Liver (tissue), 3 donors: ENCODE measurements at regions not wholly inside any gene's neighbourhood (a gene's known extent, or its start where the extent isn't known, plus 50 kb on each side); places are given as distances from the start of the nearest gene placed in this dataset.

Experiments used
- CTCF ChIP-seq: fragments of 150-350 bp; IDR thresholded peaks from 2 replicates; pipeline ENCODE4 v1.5.1; 2017; ENCODE audit warnings: improper control_type of control experiment, low read depth, low read length; ENCODE audit not compliant: missing input control
- RAD21 ChIP-seq, 2 donors: IDR thresholded peaks; 2 replicates each; pipeline ENCODE4 v1.6.1; 2016; ENCODE audit warnings: antibody characterized with exemption in 2 of 2, mild to moderate bottlenecking in 2 of 2
- SP1 ChIP-seq: IDR thresholded peaks from 2 replicates; pipeline ENCODE4 v1.6.1; 2018; ENCODE audit warnings: antibody characterized with exemption, mild to moderate bottlenecking
- TAF1 ChIP-seq: conservative IDR thresholded peaks from 2 replicates; pipeline ENCODE4 v1.6.1; 2016; ENCODE audit warnings: antibody characterized with exemption, mild to moderate bottlenecking
- YY1 ChIP-seq: IDR thresholded peaks from 2 replicates; pipeline ENCODE4 v1.6.1; 2016; ENCODE audit warnings: antibody characterized with exemption, mild to moderate bottlenecking
- TF ChIP-seq, protein P1 (sequence below): IDR thresholded peaks from 2 replicates; pipeline ENCODE4 v1.6.1; 2016; ENCODE audit warnings: antibody characterized with exemption, mild to moderate bottlenecking
- TF ChIP-seq, protein P2 (sequence below): IDR thresholded peaks from 2 replicates; pipeline ENCODE4 v1.6.1; 2016; ENCODE audit warnings: antibody characterized with exemption
- donor health status: healthy.
- donor health status: healthy.

DNA sequence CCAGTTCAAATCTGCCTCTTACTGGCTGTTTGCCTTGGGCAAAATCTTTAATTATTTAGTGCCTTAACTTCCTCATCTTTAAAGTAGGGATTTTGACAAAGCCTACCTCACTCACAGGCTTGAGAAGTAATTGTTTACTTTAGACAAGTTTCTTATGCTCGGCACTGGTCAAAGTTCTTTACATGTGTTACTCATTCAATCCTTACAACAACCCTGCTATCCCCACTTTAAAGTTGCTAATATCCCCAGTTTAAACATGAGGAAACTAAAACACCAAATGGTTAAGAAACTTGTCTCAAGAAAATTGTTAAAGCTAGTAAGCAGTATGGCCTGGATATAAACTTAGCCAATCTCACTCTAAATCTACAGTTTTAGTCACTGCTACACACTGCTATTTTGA lies 204.0 kb upstream of the AVPR1A start:
- no peak for TF ChIP-seq CTCF
- TF ChIP-seq RAD21 (IDR thresholded peaks at IDR 0.05), result no peak
- TF ChIP-seq YY1, result no peak
- TF ChIP-seq TAF1, result no peak
- no peak for TF ChIP-seq SP1
- TF ChIP-seq, protein P1, sequence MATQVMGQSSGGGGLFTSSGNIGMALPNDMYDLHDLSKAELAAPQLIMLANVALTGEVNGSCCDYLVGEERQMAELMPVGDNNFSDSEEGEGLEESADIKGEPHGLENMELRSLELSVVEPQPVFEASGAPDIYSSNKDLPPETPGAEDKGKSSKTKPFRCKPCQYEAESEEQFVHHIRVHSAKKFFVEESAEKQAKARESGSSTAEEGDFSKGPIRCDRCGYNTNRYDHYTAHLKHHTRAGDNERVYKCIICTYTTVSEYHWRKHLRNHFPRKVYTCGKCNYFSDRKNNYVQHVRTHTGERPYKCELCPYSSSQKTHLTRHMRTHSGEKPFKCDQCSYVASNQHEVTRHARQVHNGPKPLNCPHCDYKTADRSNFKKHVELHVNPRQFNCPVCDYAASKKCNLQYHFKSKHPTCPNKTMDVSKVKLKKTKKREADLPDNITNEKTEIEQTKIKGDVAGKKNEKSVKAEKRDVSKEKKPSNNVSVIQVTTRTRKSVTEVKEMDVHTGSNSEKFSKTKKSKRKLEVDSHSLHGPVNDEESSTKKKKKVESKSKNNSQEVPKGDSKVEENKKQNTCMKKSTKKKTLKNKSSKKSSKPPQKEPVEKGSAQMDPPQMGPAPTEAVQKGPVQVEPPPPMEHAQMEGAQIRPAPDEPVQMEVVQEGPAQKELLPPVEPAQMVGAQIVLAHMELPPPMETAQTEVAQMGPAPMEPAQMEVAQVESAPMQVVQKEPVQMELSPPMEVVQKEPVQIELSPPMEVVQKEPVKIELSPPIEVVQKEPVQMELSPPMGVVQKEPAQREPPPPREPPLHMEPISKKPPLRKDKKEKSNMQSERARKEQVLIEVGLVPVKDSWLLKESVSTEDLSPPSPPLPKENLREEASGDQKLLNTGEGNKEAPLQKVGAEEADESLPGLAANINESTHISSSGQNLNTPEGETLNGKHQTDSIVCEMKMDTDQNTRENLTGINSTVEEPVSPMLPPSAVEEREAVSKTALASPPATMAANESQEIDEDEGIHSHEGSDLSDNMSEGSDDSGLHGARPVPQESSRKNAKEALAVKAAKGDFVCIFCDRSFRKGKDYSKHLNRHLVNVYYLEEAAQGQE, result no peak
- TF ChIP-seq, protein P2, sequence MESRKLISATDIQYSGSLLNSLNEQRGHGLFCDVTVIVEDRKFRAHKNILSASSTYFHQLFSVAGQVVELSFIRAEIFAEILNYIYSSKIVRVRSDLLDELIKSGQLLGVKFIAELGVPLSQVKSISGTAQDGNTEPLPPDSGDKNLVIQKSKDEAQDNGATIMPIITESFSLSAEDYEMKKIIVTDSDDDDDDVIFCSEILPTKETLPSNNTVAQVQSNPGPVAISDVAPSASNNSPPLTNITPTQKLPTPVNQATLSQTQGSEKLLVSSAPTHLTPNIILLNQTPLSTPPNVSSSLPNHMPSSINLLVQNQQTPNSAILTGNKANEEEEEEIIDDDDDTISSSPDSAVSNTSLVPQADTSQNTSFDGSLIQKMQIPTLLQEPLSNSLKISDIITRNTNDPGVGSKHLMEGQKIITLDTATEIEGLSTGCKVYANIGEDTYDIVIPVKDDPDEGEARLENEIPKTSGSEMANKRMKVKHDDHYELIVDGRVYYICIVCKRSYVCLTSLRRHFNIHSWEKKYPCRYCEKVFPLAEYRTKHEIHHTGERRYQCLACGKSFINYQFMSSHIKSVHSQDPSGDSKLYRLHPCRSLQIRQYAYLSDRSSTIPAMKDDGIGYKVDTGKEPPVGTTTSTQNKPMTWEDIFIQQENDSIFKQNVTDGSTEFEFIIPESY, result no peak
